ENCODE measurements at regions not wholly inside any gene's neighbourhood (a gene's known extent, or its start where the extent isn't known, plus 50 kb on each side); places are given as distances from the start of the nearest gene placed in this dataset.

GRCh38 chr1:106756752-106757151 is 299.7 kb upstream of the PRMT6 start (continued):
- TF ChIP-seq, protein P1, sequence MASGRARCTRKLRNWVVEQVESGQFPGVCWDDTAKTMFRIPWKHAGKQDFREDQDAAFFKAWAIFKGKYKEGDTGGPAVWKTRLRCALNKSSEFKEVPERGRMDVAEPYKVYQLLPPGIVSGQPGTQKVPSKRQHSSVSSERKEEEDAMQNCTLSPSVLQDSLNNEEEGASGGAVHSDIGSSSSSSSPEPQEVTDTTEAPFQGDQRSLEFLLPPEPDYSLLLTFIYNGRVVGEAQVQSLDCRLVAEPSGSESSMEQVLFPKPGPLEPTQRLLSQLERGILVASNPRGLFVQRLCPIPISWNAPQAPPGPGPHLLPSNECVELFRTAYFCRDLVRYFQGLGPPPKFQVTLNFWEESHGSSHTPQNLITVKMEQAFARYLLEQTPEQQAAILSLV (CRISPR knock-in tag; IDR thresholded peaks at IDR 0.05; ENCODE audit: borderline replicate concordance), result no peak

DNA sequence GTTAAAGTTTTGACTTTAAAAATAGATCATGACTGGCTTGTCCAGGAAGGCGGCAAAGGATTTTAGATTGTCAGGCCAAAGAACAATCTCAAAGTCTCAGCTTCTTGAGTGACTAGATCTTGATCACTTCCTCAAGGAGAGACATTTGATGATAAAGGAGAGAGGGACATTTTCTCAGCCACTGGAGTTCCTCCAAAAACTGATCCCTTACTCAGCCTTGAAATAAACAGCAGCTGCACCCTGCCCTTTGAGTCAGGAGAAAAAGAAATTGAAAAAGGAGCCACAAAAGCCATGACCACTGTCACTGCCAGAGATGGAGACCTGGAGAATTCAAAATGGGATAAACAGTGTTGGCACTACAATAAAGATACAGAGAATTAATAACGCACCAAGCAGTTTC is 288.4 kb upstream of the PRMT6 start:
- no peak overlapping the region for H3K4me2 ChIP-seq (ENCODE audit: low read depth, low read length)
- DNase-seq (ENCODE audit: low spot score) (no peak), FAIRE-seq (no peak), ATAC-seq (no peak)
- H3K4me1 ChIP-seq (ENCODE audit: insufficient read depth, low read length), result no peaks in the 10 kb centered on the region
- ChIA-PET POLR2A (no interaction called here), CTCF (ENCODE audit: low intra/inter-chr PET ratio, low total read pairs) (no interaction called here)
- H3K9me3 ChIP-seq (ENCODE audit: low read length), result peaks cover 35% of the 10 kb centered on the region
- in situ Hi-C loops (cut with HindIII; ENCODE audit: extremely low pct_ligation_motif_present, low pct_unique_long_range_greater_than_20kb), result no loop called here
- no peaks in the 10 kb centered on the region for H3K36me3 ChIP-seq (replicated peaks in 1 of 2; ENCODE audit: control insufficient read depth in 1 of 2, insufficient read depth in 2 of 2, low read length in 2 of 2)
- no TSS peak for BruUV-seq (replicated peaks)
- H3K9ac ChIP-seq (ENCODE audit: insufficient read depth, low read depth, low read length), result no peak overlapping the region
- H4K20me1 ChIP-seq (ENCODE audit: insufficient read depth, low read length), result no peaks in the 10 kb centered on the region
- 4% methylated on average over 2 of the region's 2 CpGs for WGBS (ENCODE audit: low lambda C conversion rate)
- no peak overlapping the region for H3K4me3 ChIP-seq (replicated peaks in 1 of 3; ENCODE audit: insufficient read depth in 1 of 3, low read depth in 2 of 3, low read length in 3 of 3)
- no peaks in the 10 kb centered on the region for H3K79me2 ChIP-seq (ENCODE audit: insufficient read depth, low read length)
- H2AFZ ChIP-seq (ENCODE audit: low read length), result no peak overlapping the region
- no peak overlapping the region for H3K27ac ChIP-seq (ENCODE audit: extremely low read length, insufficient read depth, low read length)
- intact Hi-C loops (cut with micrococcal nuclease; ENCODE audit: unreplicated experiment), result no loop called here
- no peaks in the 10 kb centered on the region for H3K27me3 ChIP-seq (ENCODE audit: control insufficient read depth in 1 of 2, insufficient read depth in 2 of 2, low read length in 2 of 2)
- TF ChIP-seq ZNF570 (CRISPR knock-in tag; IDR thresholded peaks at IDR 0.05; ENCODE audit: borderline replicate concordance) (no peak), MED1 (CRISPR knock-in tag; IDR thresholded peaks at IDR 0.05) (no peak), FOXJ3 (CRISPR knock-in tag; IDR thresholded peaks at IDR 0.05; ENCODE audit: borderline replicate concordance) (no peak), SNRNP70 (IDR thresholded peaks at IDR 0.05; ENCODE audit: low read depth, low read length) (no peak), SNAPC5 (CRISPR knock-in tag; IDR thresholded peaks at IDR 0.05; ENCODE audit: borderline replicate concordance) (no peak), IKZF4 (CRISPR knock-in tag; IDR thresholded peaks at IDR 0.05; ENCODE audit: borderline replicate concordance, low read depth, not compliant biosample characterization) (no peak), RFXAP (CRISPR knock-in tag; IDR thresholded peaks at IDR 0.05; ENCODE audit: borderline replicate concordance) (no peak), ARID2 (CRISPR knock-in tag; IDR thresholded peaks at IDR 0.05; ENCODE audit: borderline replicate concordance) (no peak), ZNF672 (CRISPR knock-in tag; IDR thresholded peaks at IDR 0.05) (no peak), REPIN1 (CRISPR knock-in tag; IDR thresholded peaks at IDR 0.05; ENCODE audit: borderline replicate concordance, low read depth) (no peak), ZNF235 (CRISPR knock-in tag; IDR thresholded peaks at IDR 0.05; ENCODE audit: borderline replicate concordance) (no peak), TBX3 (IDR thresholded peaks at IDR 0.05; ENCODE audit: borderline replicate concordance) (no peak)
- TF ChIP-seq, protein P2, sequence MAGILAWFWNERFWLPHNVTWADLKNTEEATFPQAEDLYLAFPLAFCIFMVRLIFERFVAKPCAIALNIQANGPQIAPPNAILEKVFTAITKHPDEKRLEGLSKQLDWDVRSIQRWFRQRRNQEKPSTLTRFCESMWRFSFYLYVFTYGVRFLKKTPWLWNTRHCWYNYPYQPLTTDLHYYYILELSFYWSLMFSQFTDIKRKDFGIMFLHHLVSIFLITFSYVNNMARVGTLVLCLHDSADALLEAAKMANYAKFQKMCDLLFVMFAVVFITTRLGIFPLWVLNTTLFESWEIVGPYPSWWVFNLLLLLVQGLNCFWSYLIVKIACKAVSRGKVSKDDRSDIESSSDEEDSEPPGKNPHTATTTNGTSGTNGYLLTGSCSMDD (CRISPR knock-in tag; IDR thresholded peaks at IDR 0.05), result no peak
- TF ChIP-seq, protein P3, sequence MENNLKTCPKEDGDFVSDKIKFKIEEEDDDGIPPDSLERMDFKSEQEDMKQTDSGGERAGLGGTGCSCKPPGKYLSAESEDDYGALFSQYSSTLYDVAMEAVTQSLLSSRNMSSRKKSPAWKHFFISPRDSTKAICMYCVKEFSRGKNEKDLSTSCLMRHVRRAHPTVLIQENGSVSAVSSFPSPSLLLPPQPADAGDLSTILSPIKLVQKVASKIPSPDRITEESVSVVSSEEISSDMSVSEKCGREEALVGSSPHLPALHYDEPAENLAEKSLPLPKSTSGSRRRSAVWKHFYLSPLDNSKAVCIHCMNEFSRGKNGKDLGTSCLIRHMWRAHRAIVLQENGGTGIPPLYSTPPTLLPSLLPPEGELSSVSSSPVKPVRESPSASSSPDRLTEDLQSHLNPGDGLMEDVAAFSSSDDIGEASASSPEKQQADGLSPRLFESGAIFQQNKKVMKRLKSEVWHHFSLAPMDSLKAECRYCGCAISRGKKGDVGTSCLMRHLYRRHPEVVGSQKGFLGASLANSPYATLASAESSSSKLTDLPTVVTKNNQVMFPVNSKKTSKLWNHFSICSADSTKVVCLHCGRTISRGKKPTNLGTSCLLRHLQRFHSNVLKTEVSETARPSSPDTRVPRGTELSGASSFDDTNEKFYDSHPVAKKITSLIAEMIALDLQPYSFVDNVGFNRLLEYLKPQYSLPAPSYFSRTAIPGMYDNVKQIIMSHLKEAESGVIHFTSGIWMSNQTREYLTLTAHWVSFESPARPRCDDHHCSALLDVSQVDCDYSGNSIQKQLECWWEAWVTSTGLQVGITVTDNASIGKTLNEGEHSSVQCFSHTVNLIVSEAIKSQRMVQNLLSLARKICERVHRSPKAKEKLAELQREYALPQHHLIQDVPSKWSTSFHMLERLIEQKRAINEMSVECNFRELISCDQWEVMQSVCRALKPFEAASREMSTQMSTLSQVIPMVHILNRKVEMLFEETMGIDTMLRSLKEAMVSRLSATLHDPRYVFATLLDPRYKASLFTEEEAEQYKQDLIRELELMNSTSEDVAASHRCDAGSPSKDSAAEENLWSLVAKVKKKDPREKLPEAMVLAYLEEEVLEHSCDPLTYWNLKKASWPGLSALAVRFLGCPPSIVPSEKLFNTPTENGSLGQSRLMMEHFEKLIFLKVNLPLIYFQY (CRISPR knock-in tag; IDR thresholded peaks at IDR 0.05; ENCODE audit: borderline replicate concordance), result no peak
- TF ChIP-seq, protein P4, sequence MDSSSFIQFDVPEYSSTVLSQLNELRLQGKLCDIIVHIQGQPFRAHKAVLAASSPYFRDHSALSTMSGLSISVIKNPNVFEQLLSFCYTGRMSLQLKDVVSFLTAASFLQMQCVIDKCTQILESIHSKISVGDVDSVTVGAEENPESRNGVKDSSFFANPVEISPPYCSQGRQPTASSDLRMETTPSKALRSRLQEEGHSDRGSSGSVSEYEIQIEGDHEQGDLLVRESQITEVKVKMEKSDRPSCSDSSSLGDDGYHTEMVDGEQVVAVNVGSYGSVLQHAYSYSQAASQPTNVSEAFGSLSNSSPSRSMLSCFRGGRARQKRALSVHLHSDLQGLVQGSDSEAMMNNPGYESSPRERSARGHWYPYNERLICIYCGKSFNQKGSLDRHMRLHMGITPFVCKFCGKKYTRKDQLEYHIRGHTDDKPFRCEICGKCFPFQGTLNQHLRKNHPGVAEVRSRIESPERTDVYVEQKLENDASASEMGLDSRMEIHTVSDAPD (CRISPR knock-in tag; IDR thresholded peaks at IDR 0.05), result no peak
